Right lobe of liver (tissue), 6 donors: ENCODE measurements at regions not wholly inside any gene's neighbourhood (a gene's known extent, or its start where the extent isn't known, plus 50 kb on each side); places are given as distances from the start of the nearest gene placed in this dataset.

Source experiments
- ATAC-seq, 4 donors: fragments of 200-7000 bp; cut with Tn5 transposase; one replicate each; pipeline ENCODE4 v1.9.1; 2020; ENCODE audit warnings: mild to moderate bottlenecking in 4 of 4, moderate library complexity in 4 of 4
- DNase-seq, 3 donors: peaks; one replicate each; pipeline ENCODE4 v3.0.0-alpha.2; 2020
- H3K27ac ChIP-seq, 3 donors: fragments of 200-600 bp; one replicate each; pipeline ENCODE4 v1.8.0; 2022
- H3K27me3 ChIP-seq, 2 donors: fragments of 200-600 bp; one replicate each; pipeline ENCODE4 v1.8.0; 2022
- H3K36me3 ChIP-seq, 4 donors: fragments of 200-600 bp; sonication (generic) in 1 of 4; one replicate each; pipeline versions ENCODE4 v1.5.1 to v1.8.0; 2017 to 2022; ENCODE audit warnings: control low read depth in 1 of 4
- H3K4me1 ChIP-seq, 4 donors: fragments of 200-600 bp; sonication (generic) in 1 of 4; one replicate each; pipeline versions ENCODE4 v1.5.1 to v1.8.0; 2017 to 2022; ENCODE audit warnings: control low read depth in 1 of 4
- H3K4me3 ChIP-seq, 3 donors: fragments of 200-600 bp; one replicate each; pipeline ENCODE4 v1.8.0; 2022
- H3K9me3 ChIP-seq, 4 donors: fragments of 200-600 bp; sonication (generic) in 1 of 4; one replicate each; pipeline versions ENCODE4 v1.5.1 to v1.8.0; 2017 to 2022; ENCODE audit warnings: control low read depth in 1 of 4
- POLR2A ChIP-seq: fragments of 450-650 bp; IDR thresholded peaks from one replicate; pipeline ENCODE4 v1.6.1; 2017; ENCODE audit warnings: antibody characterized with exemption, mild to moderate bottlenecking
- WGBS: methylation state at CpG from one replicate; pipeline ENCODE4 v1.1.6; 2018; ENCODE audit warnings: low coverage, low lambda C conversion rate; ENCODE audit not compliant: insufficient coverage; ENCODE audit errors: missing lambda C conversion rate; 5-methylcytosine and 5-hydroxymethylcytosine counted together
- intact Hi-C, 2 donors: fragments of 100-400 bp; cut with DNase I; formaldehyde crosslinking; loops; one replicate each; pipeline versions ENCODE4 v1.11.2 to v1.14.1; 2022
- TF ChIP-seq, protein P1 (sequence below), 4 donors: fragments of 200-600 bp in 3 of 4; fragments of 450-650 bp in 1 of 4; IDR thresholded peaks; one replicate each; pipeline versions ENCODE4 v1.5.1 to v1.8.0; 2016 to 2022; ENCODE audit warnings: antibody characterized with exemption in 4 of 4, mild to moderate bottlenecking in 2 of 4
- donor health status: DM: no; HTN: yes; CAD: no.
- donor health status: DM: no; HTN: no; CAD: no.
- donor health status: DM: no; HTN: no; CAD: no.
- donor health status: DM: no; HTN: yes; CAD: no.
- donor health status: DM: no; HTN: yes; CAD: no.

DNA sequence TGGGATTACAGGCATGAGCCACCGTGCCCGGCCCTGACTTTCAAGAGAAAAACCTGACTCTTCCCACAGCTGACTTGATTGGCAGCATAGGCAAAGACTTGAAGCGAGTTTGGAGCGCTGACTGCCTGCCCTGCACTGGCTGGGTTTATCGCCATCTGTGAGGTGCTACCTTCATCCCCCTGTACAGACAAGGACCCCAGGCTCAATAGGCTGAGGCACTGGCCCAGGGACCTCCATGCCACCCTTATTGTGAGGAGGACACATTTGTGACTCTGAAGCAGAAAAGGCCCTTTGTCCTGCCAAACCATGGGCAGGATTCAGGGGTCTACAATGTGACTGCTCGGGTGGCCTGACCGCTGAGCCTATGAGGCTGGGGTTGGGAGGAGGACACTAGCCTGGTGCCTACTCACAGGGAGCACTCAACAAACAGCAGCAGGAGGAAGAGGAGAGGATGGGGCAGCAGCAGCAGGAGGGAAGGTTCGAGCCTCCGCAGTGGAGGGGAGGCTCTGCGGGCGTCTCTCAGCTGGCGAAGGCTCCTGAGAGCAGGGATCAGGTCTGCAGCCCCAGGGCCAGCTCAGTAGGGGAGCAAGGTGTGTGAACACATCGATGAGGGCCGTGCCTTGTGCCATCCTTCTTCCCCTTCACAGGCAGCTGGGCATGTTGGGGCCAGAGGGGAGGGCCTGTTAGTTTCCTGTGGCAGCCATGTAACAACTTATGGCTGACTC lies 72.9 kb upstream of the WNT7B start:
- TF ChIP-seq, protein P1, sequence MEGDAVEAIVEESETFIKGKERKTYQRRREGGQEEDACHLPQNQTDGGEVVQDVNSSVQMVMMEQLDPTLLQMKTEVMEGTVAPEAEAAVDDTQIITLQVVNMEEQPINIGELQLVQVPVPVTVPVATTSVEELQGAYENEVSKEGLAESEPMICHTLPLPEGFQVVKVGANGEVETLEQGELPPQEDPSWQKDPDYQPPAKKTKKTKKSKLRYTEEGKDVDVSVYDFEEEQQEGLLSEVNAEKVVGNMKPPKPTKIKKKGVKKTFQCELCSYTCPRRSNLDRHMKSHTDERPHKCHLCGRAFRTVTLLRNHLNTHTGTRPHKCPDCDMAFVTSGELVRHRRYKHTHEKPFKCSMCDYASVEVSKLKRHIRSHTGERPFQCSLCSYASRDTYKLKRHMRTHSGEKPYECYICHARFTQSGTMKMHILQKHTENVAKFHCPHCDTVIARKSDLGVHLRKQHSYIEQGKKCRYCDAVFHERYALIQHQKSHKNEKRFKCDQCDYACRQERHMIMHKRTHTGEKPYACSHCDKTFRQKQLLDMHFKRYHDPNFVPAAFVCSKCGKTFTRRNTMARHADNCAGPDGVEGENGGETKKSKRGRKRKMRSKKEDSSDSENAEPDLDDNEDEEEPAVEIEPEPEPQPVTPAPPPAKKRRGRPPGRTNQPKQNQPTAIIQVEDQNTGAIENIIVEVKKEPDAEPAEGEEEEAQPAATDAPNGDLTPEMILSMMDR (IDR thresholded peaks at IDR 0.05), result no peak
- TF ChIP-seq POLR2A, result no peak
- no peaks in the 10 kb centered on the region for H3K9me3 ChIP-seq
- ATAC-seq (no peak), DNase-seq (peak; percentile 19 to 52 (median 45))
- 95% methylated on average over 4 of the region's 14 CpGs for WGBS
- H3K27ac ChIP-seq, result no peak overlapping the region
- H3K4me3 ChIP-seq, result no peak overlapping the region
- peaks cover 2 to 47% (median 26%) of the 10 kb centered on the region in 4 donors for H3K4me1 ChIP-seq
- intact Hi-C loops, result no loop called here
- H3K36me3 ChIP-seq, result no peaks in the 10 kb centered on the region
- H3K27me3 ChIP-seq, result no peaks in the 10 kb centered on the region

GRCh38 chr22:46050451-46050845 lies 73.5 kb upstream of the WNT7B start:
- intact Hi-C loops, result no loop called here
- 84% methylated on average over 5 of the region's 7 CpGs for WGBS
- no peaks in the 10 kb centered on the region for H3K9me3 ChIP-seq
- DNase-seq, result peak in 2 of 3 donors; percentile 25 to 37
- no peak for TF ChIP-seq POLR2A
- TF ChIP-seq, protein P1 (IDR thresholded peaks at IDR 0.05), result no peak
- no peaks in the 10 kb centered on the region for H3K27me3 ChIP-seq
- no peak overlapping the region for H3K4me3 ChIP-seq
- ATAC-seq, result no peak
- peaks cover 2 to 48% (median 26%) of the 10 kb centered on the region in 4 donors for H3K4me1 ChIP-seq
- H3K27ac ChIP-seq, result no peak overlapping the region
- H3K36me3 ChIP-seq, result no peaks in the 10 kb centered on the region

GRCh38 chr22:46050916-46051614 lies 74.1 kb upstream of the WNT7B start:
- peak; percentile 20 to 52 (median 45) for DNase-seq
- Histone ChIP-seq H3K9me3 (no peaks in the 10 kb centered on the region), H3K4me1 (peaks cover 2 to 42% (median 23%) of the 10 kb centered on the region in 4 donors)

GRCh38 chr22:46051646-46052045 lies 74.7 kb upstream of the WNT7B start:
- Histone ChIP-seq H3K4me3 (no peak overlapping the region), H3K36me3 (no peaks in the 10 kb centered on the region), H3K27me3 (no peaks in the 10 kb centered on the region), H3K27ac (no peak overlapping the region), H3K9me3 (no peaks in the 10 kb centered on the region), H3K4me1 (peaks cover 0 to 36% (median 20%) of the 10 kb centered on the region in 4 donors)
- 77% methylated on average over 6 of the region's 8 CpGs for WGBS
- DNase-seq (peak in 2 of 3 donors; percentile 8 to 41), ATAC-seq (no peak)
- TF ChIP-seq POLR2A, result no peak
- TF ChIP-seq, protein P1 (IDR thresholded peaks at IDR 0.05), result no peak
- intact Hi-C loops, result no loop called here

More at GRCh38 chr22:46050916-46051614, 74.1 kb upstream of the WNT7B start:
- intact Hi-C loops, result no loop called here
- Histone ChIP-seq H3K27me3 (no peaks in the 10 kb centered on the region), H3K27ac (no peak overlapping the region), H3K36me3 (no peaks in the 10 kb centered on the region), H3K4me3 (no peak overlapping the region)
- WGBS, result 80% methylated on average over 1 of the region's 11 CpGs
- no peak for ATAC-seq
- TF ChIP-seq POLR2A, result no peak
- TF ChIP-seq, protein P1 (IDR thresholded peaks at IDR 0.05), result no peak
